MCF 10A (cell line): ENCODE measurements at regions not wholly inside any gene's neighbourhood (a gene's known extent, or its start where the extent isn't known, plus 50 kb on each side); places are given as distances from the start of the nearest gene placed in this dataset.

Source experiments
- BruUV-seq: library from RNA; stranded (reverse); fragments of 400-500 nt; replicated peaks from 2 replicates; lab custom pipeline; 2021; lab: Mats Ljungman, UMichigan
- CTCF ChIA-PET: fragments of 300-600 bp; sonication (Branson Sonifier 250); formaldehyde crosslinking; extraction: SDS; loops from one replicate; lab custom pipeline; 2021; ENCODE audit warnings: antibody characterized with exemption, inconsistent platforms; lab: Yijun Ruan, JAX
- POLR2A ChIA-PET: fragments of 300-600, 350-650 bp; sonication (Branson Sonifier 250); formaldehyde crosslinking; extraction: SDS; loops from one replicate; lab custom pipeline; 2020; ENCODE audit warnings: antibody characterized with exemption, inconsistent platforms; lab: Yijun Ruan, JAX
- DNase-seq: peaks from one replicate; pipeline ENCODE4 v3.0.0-alpha.2; 2018; ENCODE audit not compliant: unreplicated experiment
- H3K27ac Mint-ChIP-seq: one replicate; pipeline ENCODE4 v1.8.0; 2022; ENCODE audit warnings: mild to moderate bottlenecking, low read depth, mixed read lengths; ENCODE audit not compliant: unreplicated experiment
- H3K27me3 Mint-ChIP-seq: one replicate; pipeline ENCODE4 v1.8.0; 2022; ENCODE audit warnings: mixed read lengths; ENCODE audit not compliant: insufficient read depth, unreplicated experiment
- H3K36me3 Mint-ChIP-seq: one replicate; pipeline ENCODE4 v1.8.0; 2022; ENCODE audit warnings: mild to moderate bottlenecking, moderate library complexity, mixed read lengths; ENCODE audit not compliant: insufficient read depth, unreplicated experiment
- H3K4me1 Mint-ChIP-seq: one replicate; pipeline ENCODE4 v1.8.0; 2022; ENCODE audit warnings: mixed read lengths; ENCODE audit not compliant: insufficient read depth, unreplicated experiment
- H3K4me3 Mint-ChIP-seq: one replicate; pipeline ENCODE4 v1.8.0; 2022; ENCODE audit warnings: mild to moderate bottlenecking, moderate library complexity, mixed read lengths; ENCODE audit not compliant: unreplicated experiment
- H3K9me3 Mint-ChIP-seq: one replicate; pipeline ENCODE4 v1.8.0; 2022; ENCODE audit warnings: mixed read lengths; ENCODE audit not compliant: unreplicated experiment
- CTCF ChIP-seq: fragments of 200-600 bp; IDR thresholded peaks from one replicate; pipeline ENCODE4 v1.8.0; 2022; ENCODE audit warnings: antibody characterized with exemption, mild to moderate bottlenecking; ENCODE audit not compliant: unreplicated experiment
- intact Hi-C: fragments of 100-400 bp; cut with micrococcal nuclease; formaldehyde crosslinking; loops from 2 replicates; pipeline ENCODE4 v1.14.1; 2022

- no peak for TF ChIP-seq CTCF
- Mint-ChIP-seq H3K36me3 (no peaks in the 10 kb centered on the region), H3K4me3 (no peak overlapping the region), H3K27ac (no peak overlapping the region), H3K9me3 (no peaks in the 10 kb centered on the region), H3K4me1 (no peaks in the 10 kb centered on the region), H3K27me3 (no peaks in the 10 kb centered on the region)
- ChIA-PET POLR2A (no interaction called here), CTCF (no interaction called here)
- intact Hi-C loops = no loop called here
- no peak for DNase-seq
- no TSS peak for BruUV-seq
These were observed 104.2 kb upstream of the AMN1 start for GRCh38 chr12:31832740-31833729.

- BruUV-seq = no TSS peak
- intact Hi-C loops = no loop called here
- no peaks in the 10 kb centered on the region for H3K27me3 Mint-ChIP-seq
- H3K9me3 Mint-ChIP-seq = peaks cover 4% of the 10 kb centered on the region
- no peak overlapping the region for H3K4me3 Mint-ChIP-seq
- CTCF ChIA-PET = no interaction called here
- no peak overlapping the region for H3K27ac Mint-ChIP-seq
- POLR2A ChIA-PET = no interaction called here
- DNase-seq = no peak
- H3K4me1 Mint-ChIP-seq = no peaks in the 10 kb centered on the region
- H3K36me3 Mint-ChIP-seq = no peaks in the 10 kb centered on the region
- no peak for TF ChIP-seq CTCF
These were observed 99.2 kb upstream of the AMN1 start for GRCh38 chr12:31828071-31828470.

- Mint-ChIP-seq H3K27me3 (no peaks in the 10 kb centered on the region), H3K36me3 (no peaks in the 10 kb centered on the region), H3K4me1 (no peaks in the 10 kb centered on the region), H3K27ac (no peak overlapping the region), H3K9me3 (peaks cover 4% of the 10 kb centered on the region), H3K4me3 (no peak overlapping the region)
- no peak for DNase-seq
- POLR2A ChIA-PET = no interaction called here
- BruUV-seq = no TSS peak
- intact Hi-C loops = no loop called here
- CTCF ChIA-PET = no interaction called here
- no peak for TF ChIP-seq CTCF
These were observed 93.9 kb upstream of the AMN1 start for GRCh38 chr12:31822761-31823160.

GRCh38 chr12:31821484-31821883, 92.7 kb upstream of the AMN1 start:
- no peaks in the 10 kb centered on the region for H3K27me3 Mint-ChIP-seq
- no peaks in the 10 kb centered on the region for H3K4me1 Mint-ChIP-seq
- POLR2A ChIA-PET = no interaction called here
- DNase-seq = no peak
- no TSS peak for BruUV-seq
- intact Hi-C loops = no loop called here
- CTCF ChIA-PET = no interaction called here
- H3K27ac Mint-ChIP-seq = no peak overlapping the region
- TF ChIP-seq CTCF = no peak
- H3K4me3 Mint-ChIP-seq = no peak overlapping the region
- H3K9me3 Mint-ChIP-seq = peaks cover 4% of the 10 kb centered on the region
- no peaks in the 10 kb centered on the region for H3K36me3 Mint-ChIP-seq
